Germinal center (tissue), 1 donor: ENCODE measurements at regions not wholly inside any gene's neighbourhood (a gene's known extent, or its start where the extent isn't known, plus 50 kb on each side); places are given as distances from the start of the nearest gene placed in this dataset.

ENCODE experiments used
- DNase-seq: peaks from one replicate; pipeline ENCODE4 v3.0.0; 2012; ENCODE audit warnings: mixed read lengths, low spot score

GRCh38 chr18:29226213-29226612 is 1049.3 kb upstream of the CDH2 start:
- DNase-seq, result no peak

- no peak for DNase-seq
Measured at GRCh38 chr18:29225351-29225750, 1048.4 kb upstream of the CDH2 start.

GRCh38 chr18:29218091-29218490 is 1041.2 kb upstream of the CDH2 start:
- no peak for DNase-seq

GRCh38 chr18:29217124-29217915 is 1040.4 kb upstream of the CDH2 start:
- DNase-seq, result no peak

GRCh38 chr18:29198834-29199233 is 1021.9 kb upstream of the CDH2 start:
- no peak for DNase-seq

GRCh38 chr18:29196307-29196706 is 1019.4 kb upstream of the CDH2 start:
- DNase-seq, result no peak

GRCh38 chr18:29191263-29191662 is 1014.3 kb upstream of the CDH2 start:
- no peak for DNase-seq

- DNase-seq, result no peak
Measured at GRCh38 chr18:29188760-29189159, 1011.8 kb upstream of the CDH2 start.

- DNase-seq, result no peak
Measured at GRCh38 chr18:29185801-29186200, 1008.9 kb upstream of the CDH2 start.

- DNase-seq, result no peak
Measured at GRCh38 chr18:29184654-29185053, 1007.7 kb upstream of the CDH2 start.

GRCh38 chr18:29181151-29181901 is 1004.4 kb upstream of the CDH2 start:
- no peak for DNase-seq

GRCh38 chr18:29176681-29177080 is 999.8 kb upstream of the CDH2 start:
- DNase-seq, result no peak

GRCh38 chr18:29174891-29175290 is 998.0 kb upstream of the CDH2 start:
- DNase-seq, result no peak

GRCh38 chr18:29172756-29173067 is 995.8 kb upstream of the CDH2 start:
- no peak for DNase-seq

- DNase-seq, result no peak
Measured at GRCh38 chr18:29171892-29172755, 995.2 kb upstream of the CDH2 start.

GRCh38 chr18:29169599-29169998 is 992.7 kb upstream of the CDH2 start:
- DNase-seq, result no peak

GRCh38 chr18:29164993-29165599 is 988.2 kb upstream of the CDH2 start:
- DNase-seq, result no peak

GRCh38 chr18:29164020-29164706 is 987.2 kb upstream of the CDH2 start:
- no peak for DNase-seq

- no peak for DNase-seq
Measured at GRCh38 chr18:29163596-29163995, 986.7 kb upstream of the CDH2 start.

- no peak for DNase-seq
Measured at GRCh38 chr18:29161429-29161828, 984.5 kb upstream of the CDH2 start.

- DNase-seq, result no peak
Measured at GRCh38 chr18:29160170-29160569, 983.2 kb upstream of the CDH2 start.

GRCh38 chr18:29157905-29158304 is 981.0 kb upstream of the CDH2 start:
- no peak for DNase-seq
